GM19025 (cell line): ENCODE measurements at regions not wholly inside any gene's neighbourhood (a gene's known extent, or its start where the extent isn't known, plus 50 kb on each side); places are given as distances from the start of the nearest gene placed in this dataset.

Experiments used
- ATAC-seq: cut with Tn5 transposase; IDR thresholded peaks from one replicate; pipeline ENCODE4 v1.9.1; 2021; ENCODE audit warnings: mild to moderate bottlenecking, low read depth, moderate library complexity; ENCODE audit not compliant: unreplicated experiment

DNA sequence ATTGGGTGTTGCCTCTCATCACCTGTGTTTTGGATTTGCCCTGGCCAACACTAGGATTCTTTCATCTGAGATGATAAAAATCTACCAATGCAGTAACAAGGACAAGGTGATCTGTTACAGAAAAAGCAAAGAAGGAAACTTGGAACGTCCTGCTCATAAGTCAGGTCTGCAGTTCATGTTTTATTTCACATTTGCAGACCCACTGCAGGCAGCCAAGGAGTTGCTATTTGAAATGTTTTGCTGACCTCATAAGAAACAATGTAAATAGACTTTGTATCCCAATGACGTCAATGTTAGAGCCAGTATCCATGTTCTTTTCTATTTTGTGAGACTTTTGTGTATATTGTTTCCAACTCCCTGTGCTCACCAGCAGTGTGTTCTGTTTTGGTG, 312.9 kb downstream of the DEPDC1B start:
- ATAC-seq, result no peak

DNA sequence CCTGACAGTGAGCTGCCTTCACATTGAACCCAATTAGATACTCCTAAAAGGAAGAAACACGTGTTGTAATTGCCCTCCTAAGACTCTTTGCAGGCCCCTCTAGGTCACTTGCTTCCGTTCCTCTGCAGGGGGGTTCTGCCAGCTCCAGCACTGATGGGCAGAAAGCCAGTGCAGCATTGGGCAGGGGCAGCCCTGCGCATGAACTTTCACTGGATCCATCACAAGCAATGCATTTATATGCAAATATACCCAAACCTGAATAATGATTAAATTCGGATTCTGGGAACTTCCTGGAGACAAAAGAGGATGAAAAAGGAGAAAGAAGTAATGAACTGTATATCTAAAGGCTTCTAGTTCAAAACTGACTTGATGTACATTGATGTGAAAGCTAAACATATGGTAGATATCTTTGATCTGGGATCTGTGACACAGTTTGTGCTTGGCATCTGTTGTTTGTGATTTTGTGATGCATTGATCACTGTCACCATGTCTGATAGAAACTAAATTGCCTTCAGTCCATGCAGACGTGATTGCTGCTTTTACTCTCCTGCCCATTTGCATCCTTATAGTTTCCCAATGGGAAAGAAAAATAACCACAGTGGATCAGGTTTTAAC, 313.4 kb downstream of the DEPDC1B start:
- ATAC-seq, result no peak

DNA sequence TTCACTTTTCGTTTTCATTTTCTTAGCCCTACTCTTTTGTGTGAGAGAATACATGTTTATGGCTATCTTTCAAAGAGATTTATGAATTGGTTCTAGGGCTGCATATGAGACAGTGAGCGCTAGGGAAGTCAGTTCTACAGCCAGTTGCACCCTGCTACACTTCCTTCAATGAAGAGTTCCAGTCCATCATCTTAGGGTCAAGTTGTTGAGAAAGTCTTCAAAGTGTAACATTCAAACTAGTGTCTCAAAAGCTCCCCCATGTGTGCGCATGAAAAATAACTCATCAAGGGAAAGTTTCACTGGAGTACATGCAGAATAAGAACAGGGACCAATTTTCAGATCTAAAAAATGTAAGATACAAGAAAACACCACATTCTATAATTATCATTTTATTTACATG, 317.2 kb downstream of the DEPDC1B start:
- ATAC-seq, result no peak

DNA sequence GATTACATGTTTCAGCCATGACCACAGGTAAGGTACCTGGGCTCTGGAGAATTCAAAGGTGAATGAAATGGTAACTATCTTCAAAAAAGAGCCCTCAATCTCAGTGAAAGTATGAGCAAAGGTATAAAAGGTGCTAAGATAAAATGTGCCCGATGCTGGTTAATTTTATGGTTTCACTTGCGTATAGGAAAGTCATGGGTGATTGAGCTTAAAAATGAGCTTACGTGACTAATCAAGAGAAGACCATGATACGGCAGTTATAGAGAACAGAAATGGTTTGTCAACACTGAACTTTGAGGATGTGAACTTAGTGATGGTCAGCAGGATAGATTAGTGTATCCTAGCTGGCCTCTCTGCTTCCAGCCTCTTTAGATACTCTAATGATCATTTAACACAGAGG, 320.1 kb downstream of the DEPDC1B start:
- ATAC-seq, result no peak

DNA sequence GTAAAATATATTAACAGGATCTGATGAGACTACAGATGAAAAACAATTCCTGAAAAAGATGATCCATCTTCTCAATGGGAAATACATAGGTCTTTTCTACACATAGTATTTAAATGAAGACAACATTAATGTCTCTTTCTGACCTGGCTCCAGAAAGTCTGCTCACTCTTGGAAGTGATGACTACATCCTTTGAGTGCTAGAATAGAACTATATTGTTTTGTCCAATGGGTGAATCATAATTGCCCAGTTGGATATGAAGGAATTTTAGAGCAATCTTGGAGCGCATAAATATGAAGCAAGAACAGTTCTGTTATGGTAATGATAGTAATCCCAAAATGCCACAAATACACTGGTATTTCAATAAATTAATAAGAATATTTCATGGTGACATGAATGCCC, 322.1 kb downstream of the DEPDC1B start:
- ATAC-seq, result no peak

DNA sequence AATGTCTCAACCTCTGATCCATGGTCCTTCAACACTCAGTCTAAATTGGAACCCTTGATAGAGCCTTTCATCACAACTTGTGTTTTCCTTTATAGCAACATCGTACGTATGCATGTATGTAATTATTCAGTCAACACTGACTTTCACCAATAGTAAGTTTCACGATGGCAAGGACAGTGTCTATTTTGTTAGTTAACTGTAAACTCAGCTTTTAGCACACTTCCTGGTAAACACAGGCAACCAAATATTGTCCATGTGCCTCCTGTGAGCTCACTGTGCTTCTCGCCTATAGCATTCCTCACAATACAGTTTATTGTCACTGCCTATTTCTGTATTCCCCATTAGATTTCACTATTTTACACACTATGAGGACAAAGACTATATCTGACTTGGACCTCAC, 323.1 kb downstream of the DEPDC1B start:
- no peak for ATAC-seq

DNA sequence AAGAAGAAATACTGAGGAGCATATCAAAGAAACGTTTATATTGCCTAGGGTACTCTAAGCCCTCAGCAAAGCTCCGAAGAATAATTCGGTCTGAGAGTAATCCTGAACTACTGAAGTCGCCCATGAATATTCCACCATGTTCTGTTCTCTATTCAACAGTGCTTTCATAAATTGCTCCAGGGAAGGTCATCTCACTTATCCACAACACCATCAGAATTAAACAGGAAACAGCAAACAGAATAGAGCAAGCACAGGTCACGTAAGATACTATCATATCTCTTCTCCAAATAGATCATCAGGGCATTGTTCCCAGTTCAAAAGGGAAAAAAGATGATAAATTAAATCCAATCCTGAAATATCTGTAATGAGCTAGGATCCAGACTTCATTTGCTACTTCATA, 325.6 kb downstream of the DEPDC1B start:
- no peak for ATAC-seq

DNA sequence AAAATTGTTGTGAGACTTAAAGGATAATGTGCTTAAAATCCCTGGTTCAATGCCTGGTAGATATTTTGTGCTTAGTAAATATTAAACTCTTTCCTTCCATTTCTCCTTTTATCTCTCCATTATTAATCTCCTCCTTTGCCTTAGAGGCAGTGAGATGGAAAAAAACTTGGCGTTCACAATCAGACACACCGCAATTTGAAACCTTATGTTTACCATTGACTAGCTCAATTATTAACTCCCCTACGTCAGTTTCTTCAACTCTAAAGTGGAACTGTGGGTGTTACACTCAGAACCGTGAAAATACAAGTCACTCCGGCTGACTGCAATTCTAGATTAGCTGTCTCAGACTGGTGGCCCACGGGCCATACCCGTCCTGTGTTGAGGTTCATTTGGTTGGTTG, 327.2 kb downstream of the DEPDC1B start:
- no peak for ATAC-seq

DNA sequence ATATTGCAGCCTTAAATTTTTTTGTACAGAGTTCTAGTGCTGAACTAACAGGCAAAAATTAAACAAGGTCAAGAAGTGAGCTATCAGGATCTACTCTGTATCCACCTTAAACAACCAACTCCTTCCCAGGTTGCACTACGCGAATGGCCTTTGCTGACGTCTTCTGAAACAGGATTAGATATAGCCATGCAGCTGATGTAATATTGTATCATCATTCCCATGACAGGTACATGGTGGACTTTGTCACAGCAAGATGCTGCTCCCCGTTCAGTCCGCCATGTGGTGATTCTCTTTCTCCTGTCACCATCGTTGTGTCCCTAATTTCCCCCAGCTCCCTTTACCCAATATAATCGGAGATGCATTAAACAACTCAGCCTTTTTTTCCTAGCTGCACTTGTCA, 328.9 kb downstream of the DEPDC1B start:
- ATAC-seq, result no peak

DNA sequence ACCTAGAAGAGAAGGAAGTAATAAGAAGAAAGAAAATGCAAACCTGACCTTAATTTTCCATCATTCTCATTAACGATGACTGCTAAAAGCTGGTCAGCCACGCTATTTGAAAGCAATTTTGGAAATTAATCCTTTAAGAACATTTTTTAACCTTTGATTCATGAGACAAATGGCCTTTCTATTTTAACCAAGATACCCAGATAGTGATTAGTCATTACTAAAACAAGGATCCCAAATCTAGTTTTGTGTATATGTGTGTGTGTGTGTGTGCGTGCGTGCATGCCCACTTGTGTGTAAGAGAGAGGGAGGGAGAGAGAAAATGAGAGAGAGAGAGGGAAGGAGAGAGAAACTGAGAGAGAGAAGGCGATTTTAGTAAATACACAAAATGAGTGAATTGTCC, 329.5 kb downstream of the DEPDC1B start:
- no peak for ATAC-seq

DNA sequence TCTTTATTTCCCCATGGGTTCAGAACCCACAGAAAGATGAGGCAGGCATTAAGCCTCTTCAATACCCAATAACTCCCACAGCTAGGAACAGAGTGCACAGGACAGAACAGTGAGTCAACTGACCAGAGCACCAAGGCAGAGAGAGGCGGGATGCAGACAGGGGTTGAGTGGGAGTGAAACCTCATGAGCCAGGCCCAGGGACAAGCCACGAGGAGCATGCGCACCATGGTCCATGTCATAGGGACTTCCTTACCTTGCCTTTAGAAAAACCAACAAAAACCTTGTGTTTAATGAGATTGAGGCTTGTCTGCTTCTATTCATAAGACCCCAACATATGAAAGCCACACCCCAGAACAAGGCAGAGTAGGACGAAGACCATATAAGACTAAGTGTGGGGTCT, 330.6 kb downstream of the DEPDC1B start:
- no peak for ATAC-seq

DNA sequence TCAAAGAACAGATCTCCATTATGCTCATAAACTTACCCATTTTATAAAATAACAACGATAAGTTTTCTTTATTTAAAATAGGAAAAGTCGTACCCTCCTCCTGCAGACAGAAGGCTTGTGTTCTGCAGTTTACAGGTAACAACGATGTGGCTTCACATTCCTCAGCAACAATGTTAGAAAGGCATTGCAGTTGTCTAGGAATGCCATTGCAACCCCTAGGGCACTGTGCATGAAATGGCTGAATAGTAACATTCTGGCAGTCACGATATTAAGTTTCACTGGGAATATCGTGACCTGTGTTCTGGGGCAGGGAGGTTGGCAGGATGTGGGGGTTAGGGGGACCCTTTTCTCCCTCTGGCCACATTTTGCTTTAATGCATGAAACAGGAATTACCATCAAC, 331.9 kb downstream of the DEPDC1B start:
- no peak for ATAC-seq

DNA sequence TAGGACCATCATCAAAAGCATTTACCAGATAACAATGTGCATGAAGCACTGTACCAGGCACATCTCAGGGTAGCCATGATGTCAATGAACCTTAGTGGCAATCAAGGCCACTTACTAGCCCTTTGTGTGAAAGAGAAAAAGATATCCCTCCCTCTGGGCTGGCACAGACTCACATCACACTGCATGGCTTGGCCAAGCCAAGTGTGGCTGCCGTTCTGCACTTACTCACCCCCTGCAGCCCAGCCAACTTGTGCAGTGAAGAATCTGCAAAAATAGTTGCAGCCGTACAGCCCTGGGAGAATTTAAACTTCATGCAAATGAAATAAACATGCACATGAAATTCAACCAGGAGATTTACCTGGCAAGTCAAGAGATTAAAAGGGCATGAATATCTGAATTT, 333.5 kb downstream of the DEPDC1B start:
- no peak for ATAC-seq

DNA sequence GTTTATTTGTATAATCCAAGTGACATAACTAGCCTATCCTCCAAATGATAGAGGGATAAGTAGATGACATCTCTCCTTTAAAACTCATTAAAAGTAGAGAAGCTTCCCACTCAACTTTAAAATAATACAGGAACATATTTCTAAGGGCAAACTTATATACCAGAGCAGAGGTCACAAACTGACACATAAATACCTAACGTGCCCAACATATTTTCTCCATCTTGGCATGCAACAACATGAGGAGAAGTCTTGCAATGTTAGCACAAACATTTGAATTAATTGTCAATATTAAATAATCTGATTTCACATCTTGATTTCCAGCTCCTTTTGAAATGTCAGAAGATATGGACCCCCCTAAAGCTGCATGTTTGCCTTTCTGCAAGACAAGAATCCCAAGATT, 335.0 kb downstream of the DEPDC1B start:
- no peak for ATAC-seq

DNA sequence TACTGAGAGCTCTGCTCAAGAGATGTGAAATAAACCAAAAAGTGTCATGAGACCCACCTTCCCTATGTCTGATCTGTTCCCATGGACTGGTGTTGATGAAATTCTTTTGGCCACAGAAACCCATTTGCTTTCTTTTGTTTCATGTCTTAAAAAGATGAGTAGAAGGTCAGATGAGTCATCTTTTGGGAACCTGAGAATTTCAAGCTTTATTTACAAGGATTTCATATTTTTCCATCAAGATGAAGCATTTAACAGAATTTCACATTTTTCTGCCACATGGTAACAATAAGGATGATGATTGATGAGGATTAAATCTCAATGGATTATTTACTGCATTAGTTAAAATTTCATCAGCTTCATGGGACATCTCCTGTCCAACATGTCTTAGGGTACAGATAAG, 337.8 kb downstream of the DEPDC1B start:
- ATAC-seq, result no peak

DNA sequence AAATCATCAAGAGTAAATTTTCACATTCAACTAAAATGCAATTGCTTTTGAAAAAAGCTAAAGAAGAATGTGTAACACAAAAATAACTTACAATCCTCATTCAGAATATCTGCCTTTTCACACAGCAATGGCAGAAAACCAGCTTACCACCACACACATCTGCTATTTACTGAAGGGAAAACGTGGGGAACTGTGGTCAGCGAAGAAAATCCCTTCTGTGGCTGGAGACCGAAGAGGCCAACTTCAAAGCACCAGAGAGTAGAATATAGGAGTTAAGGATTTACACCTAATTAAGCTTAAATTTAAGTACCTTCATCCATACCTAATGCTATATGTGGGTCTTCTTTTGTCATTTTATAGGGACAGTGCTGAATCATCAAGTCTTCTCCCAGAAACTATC, 339.6 kb downstream of the DEPDC1B start:
- ATAC-seq, result no peak

DNA sequence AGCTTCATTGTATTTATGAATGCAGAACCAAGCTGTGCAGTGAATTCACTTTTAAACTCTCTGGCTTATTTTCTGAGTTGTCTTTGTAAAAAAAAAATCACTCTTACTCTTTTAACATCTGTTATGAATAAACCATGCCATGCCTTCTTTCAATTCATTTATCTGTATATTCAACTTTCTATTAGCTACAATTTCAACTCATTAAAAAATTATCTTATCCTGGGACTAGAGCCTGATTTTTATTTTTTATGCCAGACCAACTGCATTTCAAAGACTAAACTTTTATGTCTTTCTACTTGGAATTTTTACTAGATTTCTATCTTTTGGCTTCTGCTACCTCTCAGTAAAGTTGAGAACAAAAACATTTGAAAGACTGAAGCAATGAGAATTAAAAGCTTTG, 342.7 kb downstream of the DEPDC1B start:
- no peak for ATAC-seq

DNA sequence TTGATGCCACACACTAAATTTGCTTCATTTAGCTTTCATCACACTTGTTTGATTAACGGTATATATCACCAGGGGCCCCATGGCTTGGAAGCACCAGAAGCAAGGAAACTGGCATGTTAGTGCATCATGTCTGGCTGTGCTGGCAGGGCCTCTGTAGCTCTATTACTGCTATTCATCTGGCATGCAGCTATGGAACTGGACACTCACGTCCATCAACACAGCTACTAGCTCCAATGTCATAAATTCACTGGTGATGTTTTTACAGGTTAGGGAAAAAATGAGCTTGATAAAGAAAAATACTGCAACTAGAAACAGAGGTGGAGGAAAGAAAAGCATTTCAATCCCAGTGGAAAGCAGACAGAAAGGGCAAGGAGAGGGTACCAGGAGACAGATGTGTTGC, 343.2 kb downstream of the DEPDC1B start:
- no peak for ATAC-seq

DNA sequence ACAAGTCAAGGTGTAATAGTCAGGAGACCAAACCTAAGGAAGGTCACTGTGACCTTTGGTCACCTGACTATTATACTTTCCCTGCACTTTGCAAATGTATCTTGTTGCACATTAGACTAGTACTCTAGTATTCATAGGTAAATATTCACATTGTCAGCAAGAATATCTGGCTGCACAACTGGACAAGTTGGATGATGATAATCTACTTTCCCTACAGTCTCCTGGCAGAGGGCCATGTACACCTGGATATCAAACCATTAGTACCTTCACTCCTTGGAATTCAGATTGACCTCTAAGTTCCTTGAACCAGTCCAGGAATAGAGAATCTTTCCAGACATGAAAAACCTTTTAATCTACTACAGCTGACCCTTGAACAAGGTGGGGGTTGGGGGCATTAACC, 344.8 kb downstream of the DEPDC1B start:
- ATAC-seq, result no peak

DNA sequence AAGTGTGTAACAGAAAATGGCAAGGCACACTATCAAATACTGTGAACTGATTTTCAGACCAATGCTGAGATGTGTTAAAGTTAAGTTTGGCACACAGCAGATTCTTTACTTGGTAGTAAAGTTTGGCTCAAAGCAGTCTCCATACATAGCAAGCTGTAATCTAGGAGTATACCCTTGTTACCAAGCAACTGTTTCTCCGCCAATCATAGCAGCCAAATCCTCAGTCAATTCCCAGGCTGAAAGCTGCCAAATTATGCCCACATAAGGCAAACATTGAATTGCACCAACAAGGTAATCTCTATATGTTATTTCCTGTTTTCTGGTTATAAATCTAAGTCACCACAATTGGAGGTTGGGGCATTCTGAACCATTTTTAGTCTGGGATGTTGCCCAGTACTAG, 345.7 kb downstream of the DEPDC1B start:
- no peak for ATAC-seq

DNA sequence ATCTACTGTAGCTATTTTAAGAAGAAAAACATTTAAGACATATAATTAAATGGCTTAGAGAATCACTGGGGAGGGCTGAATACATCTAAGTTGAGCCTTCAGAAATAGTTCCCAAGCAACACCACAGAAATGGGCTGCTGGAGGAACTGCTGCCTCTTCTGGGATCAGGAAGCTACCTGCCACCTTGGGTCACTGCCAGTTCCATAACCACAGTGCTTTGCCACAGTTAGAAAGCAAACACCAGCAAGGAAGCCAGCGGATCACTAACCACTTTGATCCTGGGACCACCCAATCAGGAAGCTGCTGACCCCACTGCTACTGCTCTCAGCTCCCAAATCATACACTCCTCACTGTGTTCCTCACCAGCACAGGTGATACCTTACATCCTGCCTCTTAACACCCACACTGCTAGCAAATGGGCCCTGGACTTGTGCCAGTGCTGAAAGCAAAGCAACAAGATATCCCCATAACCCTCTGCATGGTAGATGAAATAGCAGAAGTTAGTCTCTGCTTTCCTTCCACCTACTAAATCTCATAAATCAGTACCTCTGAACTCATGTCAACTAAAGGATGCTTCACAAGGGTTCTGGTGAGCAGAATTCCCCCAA, 346.9 kb downstream of the DEPDC1B start:
- no peak for ATAC-seq

DNA sequence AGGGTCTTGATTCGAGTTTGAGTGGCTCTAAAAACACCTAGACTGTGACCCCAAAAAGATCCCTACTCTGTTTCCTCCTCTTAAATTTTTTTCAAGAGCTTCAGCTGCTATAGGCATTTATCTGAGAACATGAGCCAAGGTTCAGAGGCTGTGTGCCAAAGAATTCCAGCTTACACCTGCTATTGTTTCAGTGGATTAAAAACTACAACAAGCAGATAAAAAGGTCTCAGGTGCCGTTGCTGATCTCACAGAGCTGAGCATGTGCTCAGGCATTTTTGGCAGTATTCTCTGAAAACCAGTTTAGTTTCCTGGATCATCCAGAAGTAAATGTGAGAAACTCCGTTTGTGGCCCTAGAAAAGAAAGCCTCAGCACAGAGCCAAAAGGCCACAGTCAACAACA, 349.2 kb downstream of the DEPDC1B start:
- ATAC-seq, result no peak

DNA sequence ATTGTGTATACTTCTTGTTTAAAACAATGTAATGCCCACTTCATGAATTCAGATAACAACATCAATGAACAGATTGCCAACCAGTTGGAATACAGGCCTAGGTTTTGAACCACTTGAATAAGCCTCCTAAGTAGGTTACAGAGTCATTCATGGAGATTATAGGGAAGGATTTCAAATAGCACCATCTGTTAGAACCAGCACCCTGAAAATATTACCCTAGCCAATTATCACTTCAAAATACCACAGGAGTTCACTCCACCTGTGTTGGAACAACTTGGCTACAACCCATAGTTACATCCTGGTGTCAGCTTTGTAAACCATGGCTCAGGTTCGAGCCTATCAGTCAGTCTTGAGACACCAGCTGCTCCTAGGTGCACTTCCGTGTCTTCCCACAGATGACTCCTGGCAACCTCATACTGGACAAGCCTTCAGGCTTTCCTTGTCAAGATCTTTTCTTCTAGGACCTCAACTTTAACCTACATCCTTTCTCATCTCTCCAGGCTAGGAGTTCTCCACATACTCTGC, 350.0 kb downstream of the DEPDC1B start:
- no peak for ATAC-seq
